ENCODE measurements at regions not wholly inside any gene's neighbourhood (a gene's known extent, or its start where the extent isn't known, plus 50 kb on each side); places are given as distances from the start of the nearest gene placed in this dataset.

DNA sequence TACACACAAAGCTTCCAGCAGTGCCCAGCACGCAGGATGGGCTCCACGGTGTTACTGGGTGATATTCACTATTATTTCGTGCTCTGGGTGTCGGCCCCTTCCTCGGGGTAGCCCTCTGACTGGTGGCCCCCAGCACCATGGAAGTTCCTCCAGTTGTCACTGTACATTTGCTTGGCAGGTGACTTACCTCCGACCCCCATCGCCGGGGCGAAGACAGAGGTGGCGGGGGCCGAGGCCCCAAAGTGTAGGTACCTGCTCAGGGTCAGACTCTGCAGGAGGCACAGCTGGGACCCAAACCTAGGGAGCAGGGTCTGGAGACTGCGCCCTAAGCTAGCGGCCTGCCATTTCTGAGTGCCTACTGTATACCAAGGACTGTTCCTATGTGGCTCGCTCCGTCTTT is 98.9 kb downstream of the RFLNA start:
- TF ChIP-seq EZH2phosphoT487 (IDR thresholded peaks at IDR 0.05; ENCODE audit: insufficient read depth, low read depth) (no peak), EZH2 (IDR thresholded peaks at IDR 0.05; ENCODE audit: insufficient read depth, poor library complexity, severe bottlenecking) (no peak)

Data from GM23248 (cell line).